GM12874 (cell line): ENCODE measurements at regions not wholly inside any gene's neighbourhood (a gene's known extent, or its start where the extent isn't known, plus 50 kb on each side); places are given as distances from the start of the nearest gene placed in this dataset.

Source experiments
- TF ChIP-seq, protein P1 (sequence below): IDR thresholded peaks from 2 replicates; pipeline ENCODE4 v1.5.1; 2011; ENCODE audit warnings: low read depth, mild to moderate bottlenecking, control low read depth, low read length, moderate library complexity; ENCODE audit not compliant: insufficient read depth

DNA sequence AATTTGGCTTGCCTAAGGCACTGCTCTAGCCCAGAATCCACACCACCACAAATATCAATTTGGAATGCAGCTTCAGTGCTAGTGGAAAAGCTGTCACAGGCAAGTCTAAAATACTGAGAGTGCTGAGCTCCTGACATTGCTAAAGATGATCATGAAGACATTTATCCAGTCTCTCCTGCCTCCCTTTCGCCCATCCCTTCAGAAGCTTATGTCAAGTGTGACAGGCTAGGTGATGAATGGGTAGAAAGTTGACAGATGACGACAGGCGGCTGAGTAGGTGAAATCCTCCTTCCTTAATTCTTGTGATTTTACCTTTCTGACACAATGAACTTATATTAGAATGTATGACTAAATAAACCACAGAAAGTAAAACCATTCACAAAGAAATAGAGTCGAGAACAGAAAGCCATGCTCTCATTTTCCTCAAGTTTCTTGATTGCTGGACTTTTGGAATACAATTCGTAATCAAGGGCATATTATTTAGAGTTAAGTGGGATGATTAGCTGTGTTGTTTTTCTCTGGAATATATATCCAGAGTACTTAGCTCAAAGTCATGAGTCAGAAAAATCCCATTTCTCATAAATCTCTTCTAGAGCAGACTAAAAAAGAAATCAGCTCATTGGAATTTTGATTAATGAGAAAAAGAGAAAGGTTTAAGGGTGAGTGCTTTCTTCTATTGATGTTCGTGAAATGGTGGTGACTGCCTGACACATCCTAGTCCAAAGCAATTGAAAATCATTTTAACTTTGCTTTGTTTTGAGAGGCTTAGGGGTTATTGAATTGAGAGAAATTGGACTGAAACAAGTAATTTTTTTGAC lies 1228.2 kb upstream of the CITED2 start:
- TF ChIP-seq, protein P1, sequence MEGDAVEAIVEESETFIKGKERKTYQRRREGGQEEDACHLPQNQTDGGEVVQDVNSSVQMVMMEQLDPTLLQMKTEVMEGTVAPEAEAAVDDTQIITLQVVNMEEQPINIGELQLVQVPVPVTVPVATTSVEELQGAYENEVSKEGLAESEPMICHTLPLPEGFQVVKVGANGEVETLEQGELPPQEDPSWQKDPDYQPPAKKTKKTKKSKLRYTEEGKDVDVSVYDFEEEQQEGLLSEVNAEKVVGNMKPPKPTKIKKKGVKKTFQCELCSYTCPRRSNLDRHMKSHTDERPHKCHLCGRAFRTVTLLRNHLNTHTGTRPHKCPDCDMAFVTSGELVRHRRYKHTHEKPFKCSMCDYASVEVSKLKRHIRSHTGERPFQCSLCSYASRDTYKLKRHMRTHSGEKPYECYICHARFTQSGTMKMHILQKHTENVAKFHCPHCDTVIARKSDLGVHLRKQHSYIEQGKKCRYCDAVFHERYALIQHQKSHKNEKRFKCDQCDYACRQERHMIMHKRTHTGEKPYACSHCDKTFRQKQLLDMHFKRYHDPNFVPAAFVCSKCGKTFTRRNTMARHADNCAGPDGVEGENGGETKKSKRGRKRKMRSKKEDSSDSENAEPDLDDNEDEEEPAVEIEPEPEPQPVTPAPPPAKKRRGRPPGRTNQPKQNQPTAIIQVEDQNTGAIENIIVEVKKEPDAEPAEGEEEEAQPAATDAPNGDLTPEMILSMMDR, result no peak

DNA sequence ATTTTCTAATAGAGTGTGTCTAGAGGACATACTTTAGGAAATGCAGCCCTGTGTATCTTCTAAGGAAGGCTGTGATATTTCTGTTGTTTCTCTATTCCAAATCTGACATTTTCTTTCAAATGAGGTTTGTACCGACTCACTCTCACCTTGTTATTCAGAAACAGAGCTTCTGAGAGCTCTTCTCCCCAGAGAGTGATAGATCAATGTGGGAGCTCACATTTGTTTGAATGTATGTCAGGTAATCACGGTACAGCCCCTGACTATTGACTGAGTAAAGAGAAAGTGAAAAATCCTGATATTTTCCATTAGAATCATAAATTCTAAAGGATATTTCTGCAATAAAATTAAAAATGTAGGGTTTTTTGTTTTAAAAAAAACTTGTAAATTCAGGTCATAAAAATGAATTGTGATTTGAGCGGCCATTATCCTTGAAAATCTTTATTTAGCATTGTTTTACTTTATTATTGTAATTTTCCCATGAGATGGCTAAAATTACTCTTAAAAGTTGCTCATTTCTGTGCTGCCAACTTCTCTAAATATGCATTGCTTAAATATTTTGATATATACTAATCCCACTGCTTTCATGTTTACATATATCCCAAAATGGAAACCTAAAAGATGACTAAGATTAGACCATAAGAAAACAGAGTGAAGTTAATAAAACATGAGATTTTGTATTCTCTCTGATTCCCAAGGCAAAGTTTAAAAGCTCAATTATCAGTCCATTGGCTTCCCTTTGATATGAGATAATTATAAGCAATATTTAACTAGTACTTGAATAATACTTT lies 1226.8 kb upstream of the CITED2 start:
- TF ChIP-seq, protein P1, result no peak

DNA sequence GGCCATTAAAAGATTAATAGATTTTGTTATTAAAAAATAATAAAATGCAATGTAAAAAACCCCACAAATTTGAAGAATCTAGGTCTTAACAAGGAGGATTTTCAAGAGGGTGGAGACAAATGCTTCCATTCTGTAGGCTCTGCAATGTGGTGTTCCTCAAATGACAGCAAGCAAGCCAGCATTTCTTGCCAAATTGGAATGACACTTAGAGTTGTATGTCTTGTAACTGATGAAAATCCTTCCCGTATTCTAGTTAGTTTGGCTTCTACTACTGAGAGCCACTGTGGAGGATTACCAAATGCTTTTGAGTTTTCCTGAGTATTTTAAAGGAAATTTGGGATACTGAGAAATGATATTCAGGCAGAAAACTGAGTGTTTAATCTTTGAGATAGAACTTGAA lies 1225.5 kb upstream of the CITED2 start:
- TF ChIP-seq, protein P1, result no peak

DNA sequence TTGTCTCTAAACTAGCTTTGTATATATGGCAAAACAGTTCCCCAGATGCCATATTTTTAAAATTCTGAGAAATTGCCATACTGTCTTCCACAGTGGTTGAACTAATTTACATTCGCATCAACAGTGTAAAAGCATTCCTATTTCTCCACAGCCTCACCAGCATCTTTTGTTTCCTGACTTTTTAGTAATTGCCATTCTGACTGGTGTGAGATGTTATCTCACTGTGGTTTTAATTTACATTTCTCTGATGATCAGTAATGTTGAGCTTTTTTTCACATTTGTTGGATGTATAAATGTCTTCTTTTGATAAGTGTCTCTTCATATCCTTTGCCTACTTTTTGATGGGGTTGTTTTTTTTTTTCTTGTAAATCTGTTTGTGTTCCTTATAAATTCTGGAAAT lies 1222.7 kb upstream of the CITED2 start:
- TF ChIP-seq, protein P1, result no peak

DNA sequence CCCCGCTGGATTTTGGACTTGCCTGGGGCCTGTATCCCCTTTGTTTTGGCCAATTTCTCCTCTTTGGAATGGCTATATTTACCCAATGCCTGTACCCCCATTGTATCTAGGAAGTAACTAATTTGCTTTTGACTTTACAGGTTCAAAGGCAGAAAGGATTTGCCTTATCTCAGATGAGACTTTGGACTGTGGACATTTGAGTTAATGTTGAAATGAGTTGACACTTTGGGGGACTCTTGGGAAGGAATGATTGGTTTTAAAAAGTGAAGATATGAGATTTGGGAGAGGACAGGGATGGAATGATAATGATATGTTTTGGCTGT lies 1220.3 kb upstream of the CITED2 start:
- TF ChIP-seq, protein P1, result no peak

DNA sequence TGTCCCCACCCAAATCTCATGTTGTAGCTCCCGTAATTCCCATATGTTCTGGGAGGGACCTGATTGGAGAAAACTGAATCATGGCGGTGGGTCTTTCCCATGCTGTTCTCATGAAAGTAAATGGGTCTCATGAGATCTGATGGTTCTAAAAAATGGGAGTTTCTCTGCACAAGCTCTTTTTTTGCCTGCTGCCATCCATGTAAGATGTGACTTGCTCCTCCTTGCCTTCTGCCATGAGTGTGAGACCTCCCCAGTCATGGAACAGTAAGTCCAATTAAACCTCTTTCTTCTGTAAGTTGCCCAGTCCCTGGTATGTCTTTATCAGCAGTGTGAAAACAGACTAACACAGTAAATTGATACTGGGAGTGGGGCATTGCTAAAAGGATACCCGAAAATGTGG lies 1218.4 kb upstream of the CITED2 start:
- TF ChIP-seq, protein P1, result no peak

DNA sequence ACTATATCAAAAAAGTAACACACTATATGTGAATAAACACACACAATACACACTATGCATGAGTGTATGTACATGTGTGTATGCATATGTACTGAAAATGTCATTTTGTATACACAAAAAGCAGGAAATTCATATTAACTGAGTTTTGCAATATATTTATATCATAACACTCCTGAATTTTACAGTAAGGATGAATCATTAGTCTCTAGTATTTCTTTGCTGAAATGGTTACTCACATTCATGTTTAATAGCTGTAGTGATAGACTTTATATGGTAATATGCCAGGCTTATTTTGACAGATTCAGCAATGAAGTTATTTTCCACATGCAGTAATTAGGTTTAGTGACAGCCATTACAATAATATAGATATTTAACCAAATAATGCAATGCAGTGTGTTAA lies 1216.2 kb upstream of the CITED2 start:
- TF ChIP-seq, protein P1, result no peak
